Cerebellar nuclear complex (tissue), 1 donor: ENCODE measurements at regions not wholly inside any gene's neighbourhood (a gene's known extent, or its start where the extent isn't known, plus 50 kb on each side); places are given as distances from the start of the nearest gene placed in this dataset.
"Not testable (repeated sequence)": the region's sequence is repeated elsewhere in the genome, so short reads cannot be mapped to it uniquely, and the experiment has no call there.

Experiments
- DNase-seq, 2 experiments: peaks; one replicate each; lab custom pipeline; 2025; lab: John Stamatoyannopoulos, UW

DNA sequence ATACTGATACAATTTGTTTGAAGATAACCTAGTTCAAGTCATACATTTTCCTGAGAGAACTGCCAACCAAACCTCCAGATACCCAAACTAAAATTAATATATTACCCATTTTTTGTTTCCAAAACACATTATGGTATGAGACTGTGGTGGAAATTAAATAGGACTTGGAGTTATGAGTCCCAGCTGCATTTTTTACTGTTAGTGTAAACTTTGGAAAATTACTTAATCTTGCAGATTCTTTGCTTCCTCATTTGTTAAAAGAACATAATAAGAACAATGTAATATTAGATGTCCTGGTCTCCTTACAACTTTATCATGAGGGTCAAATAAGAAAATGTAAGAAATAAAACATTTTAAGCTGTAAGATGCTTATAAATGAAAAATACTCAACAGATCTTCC is 98.2 kb upstream of the TRIB2 start:
- DNase-seq: no peak

DNA sequence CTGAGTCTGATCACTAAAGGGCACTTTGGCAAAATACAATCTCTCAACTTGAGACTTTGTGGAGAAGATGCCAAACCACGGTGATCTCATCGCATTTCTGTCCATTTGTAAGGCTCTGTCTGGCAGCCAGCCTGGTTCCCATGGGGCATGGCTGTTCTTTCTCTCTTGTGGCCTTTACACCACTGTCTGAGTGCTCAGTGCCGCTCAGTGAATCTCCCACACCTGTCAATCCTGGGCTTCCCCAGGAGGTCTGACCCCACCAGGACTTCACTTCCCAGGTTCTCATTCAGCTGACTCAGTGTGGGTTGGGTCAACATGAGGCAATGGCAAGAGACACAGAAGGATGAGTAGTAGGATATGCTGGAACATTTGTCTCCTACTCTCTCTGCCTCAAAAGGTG is 96.8 kb upstream of the TRIB2 start:
- no peak for DNase-seq

DNA sequence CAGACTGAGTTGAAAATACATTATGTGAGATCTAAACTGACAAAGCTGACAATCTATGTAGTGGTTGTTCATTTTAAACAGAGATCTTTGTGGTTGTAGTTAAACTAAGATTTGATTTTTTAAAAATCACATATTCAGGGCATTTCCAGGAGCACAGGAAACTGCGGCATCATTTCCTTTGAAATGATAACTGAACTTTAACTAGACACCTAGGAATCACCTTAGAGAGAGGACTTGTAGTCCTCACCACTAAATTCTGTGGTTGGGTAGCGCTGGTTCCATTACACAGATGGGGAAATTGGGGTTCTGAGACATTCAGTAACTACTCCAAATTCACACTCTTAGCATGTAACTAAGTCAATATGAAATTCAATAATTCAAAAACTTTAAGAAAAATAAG is 96.0 kb upstream of the TRIB2 start:
- DNase-seq: no peak

DNA sequence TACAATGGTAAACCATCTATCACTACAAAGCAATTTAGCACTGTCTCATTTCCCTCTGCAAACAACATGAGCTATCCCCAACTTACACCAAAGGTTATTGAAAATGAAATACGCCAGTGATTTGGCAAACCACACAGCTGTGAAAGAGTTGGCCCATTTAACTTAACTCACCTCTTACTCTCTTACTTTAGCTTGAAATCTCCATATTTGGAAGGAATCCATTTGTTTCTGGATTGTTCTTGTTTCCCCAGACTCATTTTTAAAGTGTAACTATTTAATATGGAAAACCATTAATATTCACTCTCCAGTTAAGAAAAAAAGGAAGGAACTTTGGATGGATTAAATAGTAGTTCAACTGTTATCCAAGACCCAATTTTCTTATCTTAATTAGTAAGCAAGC is 93.7 kb upstream of the TRIB2 start:
- no peak for DNase-seq

DNA sequence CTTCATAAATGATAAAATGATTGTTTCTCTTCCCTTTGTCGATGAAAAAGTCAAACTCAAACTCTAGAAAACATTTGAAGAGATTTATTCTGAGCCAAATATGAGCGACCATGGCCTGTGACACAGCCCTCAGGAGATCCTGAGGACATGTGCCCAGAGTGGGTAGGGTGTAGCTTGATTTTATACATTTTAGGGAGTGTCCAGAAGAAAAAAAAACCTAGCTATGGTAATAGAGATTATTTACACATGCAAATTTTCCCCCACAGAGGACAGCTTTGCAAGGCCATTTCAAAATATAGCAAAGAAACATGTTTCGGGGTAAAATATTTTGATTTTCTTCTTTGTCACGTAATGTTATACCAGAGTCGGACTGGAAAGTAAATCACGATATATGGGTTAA is 92.4 kb upstream of the TRIB2 start:
- DNase-seq: no peak

DNA sequence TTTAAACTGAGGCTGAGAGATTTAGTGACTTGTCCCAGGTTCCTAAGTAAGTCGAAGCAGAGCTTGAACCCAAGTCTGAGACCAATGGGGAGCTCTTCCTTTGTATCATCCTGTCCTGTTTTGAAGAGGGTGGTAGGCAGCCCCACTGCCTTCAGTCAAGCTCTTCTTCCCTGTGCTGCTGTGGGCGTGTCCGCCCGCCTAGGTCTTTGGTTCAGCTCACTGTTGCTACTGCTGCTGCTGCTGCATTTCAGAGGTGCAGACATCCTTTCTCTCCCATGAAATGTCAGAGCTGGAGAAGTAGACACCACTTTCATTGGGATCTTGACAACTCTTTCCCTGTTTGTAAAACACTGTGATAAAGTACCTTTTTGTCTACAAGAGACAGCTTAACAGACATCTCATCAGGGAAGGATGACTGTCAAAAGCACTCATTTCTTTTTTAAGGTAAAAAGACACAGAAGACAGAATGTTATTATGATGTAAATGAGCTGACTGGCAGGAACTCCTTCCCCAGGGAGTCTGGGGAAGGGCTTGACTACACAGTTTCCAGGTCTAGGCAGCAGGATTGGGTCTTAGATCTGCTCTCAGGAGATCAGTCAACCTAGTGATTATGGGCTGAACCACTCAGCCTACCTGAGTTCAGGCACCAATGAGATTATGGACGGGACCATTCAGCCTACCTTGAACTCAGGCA is 91.7 kb upstream of the TRIB2 start:
- DNase-seq: no peak

DNA sequence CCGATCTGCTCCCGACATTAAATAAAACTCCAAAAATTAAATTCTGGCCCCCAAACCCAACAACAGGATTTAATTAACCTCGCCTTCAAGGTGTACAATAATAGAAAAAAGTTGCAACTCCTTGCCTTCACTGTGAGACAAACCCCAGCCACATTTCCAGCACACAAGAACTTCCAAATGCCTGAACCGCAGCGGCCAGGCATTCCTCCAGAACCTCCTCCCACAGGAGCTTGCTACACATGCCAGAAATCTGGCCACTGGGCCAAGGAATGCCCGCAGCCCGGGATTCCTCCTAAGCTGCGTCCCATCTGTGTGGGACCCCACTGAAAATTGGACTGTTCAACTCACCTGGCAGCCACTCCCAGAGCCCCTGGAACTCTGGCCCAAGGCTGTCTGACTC is 88.2 kb upstream of the TRIB2 start:
- DNase-seq: not testable (repeated sequence)

DNA sequence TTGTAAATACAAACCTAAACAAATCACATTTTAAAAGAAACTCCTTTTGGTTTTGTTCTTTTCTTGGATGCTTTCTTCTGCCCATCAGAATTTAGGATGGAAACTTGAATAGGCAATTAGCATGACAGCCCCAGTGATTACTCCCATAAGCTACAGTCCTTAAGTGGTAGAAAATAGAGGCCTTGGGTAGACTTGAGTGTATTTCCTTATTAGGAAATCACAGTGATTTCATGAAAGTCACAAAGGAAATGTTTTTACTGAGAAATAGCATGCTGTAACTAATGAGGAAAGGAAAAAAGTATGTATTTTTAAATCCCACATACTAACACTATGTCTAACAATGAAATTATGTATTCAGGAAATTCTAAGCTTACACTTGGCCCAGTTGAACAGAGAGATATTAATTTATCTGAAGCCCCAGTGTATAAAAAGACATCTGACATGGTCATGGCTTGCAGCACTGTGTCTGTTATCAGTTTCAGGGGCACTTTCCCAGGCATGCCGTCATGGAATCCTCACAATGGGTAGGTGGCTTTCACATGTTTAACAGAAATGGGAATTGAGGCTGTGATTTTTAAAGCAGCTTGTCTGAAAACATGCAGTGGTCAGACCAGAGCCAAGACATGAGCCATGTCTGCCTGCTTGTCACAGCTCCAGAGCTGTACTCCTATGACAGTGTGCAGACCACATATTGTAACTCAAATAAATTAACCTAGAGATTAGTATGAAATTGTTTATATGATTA is 79.7 kb upstream of the TRIB2 start:
- no peak for DNase-seq

DNA sequence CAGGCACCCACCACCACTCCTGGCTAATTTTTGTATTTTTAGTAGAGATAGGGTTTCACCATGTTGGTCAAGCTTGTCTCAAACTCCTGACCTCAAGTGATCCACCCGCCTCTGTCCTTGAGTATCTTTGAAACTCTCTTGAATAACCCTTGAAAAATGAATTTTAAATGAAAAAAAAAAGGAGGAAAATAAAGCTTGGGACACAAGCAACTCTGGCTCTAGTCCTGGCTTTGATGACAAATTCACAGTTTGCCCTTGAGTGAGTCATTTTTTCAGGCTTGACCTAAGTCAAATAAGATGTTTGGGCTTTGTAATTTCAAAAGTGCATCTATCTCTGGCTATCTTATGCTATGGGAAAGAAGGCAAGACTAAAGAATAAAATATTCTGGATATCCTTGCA is 79.0 kb upstream of the TRIB2 start:
- no peak for DNase-seq

DNA sequence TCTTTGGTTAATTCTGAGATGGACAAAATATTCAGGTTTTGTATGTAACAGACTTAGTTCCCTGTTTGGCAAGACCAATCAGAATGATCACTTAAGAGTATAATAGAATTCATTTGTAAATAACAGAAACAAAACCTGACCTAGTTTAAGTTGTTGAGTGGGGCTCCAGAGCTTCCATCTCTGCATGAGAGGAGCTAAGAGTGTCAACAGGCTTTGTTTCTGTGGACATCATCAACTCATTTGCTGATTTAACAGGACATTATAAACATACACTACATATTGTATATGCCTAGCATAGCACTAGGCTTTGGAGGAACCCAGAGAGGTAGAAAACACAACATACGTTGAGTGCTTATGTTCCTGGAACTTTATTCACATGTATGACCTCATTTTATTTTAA is 75.3 kb upstream of the TRIB2 start:
- no peak for DNase-seq

DNA sequence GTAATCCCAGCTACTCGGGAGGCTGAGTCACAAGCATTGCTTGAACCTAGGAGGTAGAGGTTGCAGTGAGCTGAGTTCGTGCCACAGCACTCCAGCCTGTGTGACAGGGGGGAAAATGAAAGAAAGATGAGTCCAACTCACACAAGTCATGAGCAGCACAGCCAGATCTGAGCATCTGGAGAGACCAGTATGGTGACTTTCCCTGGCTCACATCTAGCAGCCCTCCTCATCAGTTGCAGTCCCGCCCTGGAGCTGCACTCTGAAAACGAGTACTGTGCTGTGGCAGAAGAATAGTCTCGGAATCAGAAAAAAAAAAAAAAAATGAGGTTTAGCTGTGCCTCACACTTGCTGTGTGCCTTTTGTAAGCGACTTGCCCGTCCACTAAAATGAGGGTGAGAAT is 74.4 kb upstream of the TRIB2 start:
- DNase-seq: no peak

DNA sequence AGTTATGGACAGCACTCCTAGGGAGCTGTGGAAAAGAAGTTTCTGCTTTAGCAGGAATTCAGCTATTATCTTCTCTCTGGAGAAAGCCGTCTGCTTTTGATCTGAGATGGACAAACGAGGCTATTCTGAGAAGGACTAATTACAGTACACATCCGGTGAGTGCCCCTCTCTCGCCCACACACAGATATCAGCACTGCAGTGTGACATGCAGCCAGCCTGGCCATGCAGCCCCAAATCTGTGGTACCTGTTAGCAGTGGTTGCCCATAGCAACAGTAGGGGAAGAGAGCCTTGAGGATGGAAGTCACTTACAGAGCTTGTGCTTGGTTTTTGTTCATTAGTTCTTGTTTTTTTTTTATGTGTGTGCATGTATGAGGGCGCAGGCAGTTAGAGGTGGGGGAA is 73.9 kb upstream of the TRIB2 start:
- no peak for DNase-seq

DNA sequence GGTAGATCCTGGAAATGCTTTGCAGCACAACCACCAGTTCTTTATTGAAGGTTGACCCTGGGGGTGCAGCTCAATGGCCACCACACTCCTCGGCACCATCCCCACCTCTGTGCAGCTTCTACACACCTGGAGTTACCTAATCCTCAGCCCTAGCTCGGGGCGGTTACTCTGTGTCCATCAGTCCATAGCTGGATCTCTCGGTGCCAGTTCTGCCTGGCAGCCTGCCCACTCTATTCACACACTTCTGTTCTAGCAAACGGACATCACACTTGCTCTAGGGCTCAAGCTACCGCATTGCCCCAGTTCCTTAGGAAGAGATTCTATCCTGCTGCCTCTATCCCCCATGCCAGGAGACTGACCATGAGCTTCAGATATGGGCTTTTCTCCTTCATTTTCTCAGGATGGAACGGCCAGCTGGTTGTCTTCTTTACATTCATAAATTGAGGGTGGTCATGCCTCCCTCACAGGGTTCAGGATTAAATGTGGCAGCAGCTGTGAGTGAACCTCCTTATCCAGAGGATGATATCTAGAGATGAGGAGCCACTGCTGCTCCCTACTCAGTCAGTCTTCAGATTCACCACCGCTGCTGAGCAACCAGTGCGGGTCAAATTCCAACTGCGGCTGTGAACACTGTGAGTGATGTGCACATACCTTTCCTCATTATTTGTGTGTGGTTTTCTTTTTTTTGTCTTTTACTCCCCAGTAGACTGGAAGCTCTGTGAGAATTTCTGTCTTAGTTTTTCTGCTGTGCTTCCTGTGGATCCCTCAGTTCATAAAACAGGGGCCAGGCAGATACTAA is 66.9 kb upstream of the TRIB2 start:
- DNase-seq: no peak

DNA sequence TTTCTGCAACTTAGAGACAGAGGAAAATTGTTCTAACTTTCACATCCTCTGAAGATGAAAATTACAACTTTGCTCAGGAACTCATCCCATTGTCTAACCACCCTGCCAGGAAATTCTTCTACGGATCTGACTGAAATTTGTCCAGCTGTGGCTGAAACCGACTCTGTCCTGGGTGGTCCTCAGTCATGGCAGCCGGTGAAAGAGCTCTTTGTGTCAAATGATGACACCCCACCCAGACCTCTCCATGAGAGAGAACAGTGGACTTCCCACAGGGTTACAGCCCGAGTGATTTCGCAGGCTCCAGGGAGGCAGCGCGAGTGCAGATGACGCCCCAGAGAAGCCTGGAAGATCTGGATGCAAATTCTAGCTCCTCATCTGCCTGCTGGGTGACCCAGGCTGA is 65.1 kb upstream of the TRIB2 start:
- DNase-seq: no peak

DNA sequence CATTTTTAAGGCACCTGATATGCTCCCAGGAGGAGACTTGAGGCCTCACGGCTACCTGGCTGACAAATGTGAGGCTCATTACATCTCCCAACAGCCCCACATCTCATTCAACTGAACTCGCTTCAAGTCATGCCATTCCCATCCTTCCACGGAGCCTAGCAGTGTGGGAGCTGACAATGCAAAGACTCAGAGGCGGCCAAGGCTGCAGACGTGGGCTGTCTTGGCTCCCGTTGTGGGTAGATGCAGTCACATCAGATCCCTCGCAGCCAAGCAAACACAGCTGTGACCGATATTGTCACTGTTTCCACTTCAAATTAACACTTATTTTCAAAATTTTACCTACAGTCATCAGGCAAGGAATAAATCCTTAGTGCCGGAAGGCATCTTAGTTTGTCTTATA is 64.0 kb upstream of the TRIB2 start:
- DNase-seq: no peak

DNA sequence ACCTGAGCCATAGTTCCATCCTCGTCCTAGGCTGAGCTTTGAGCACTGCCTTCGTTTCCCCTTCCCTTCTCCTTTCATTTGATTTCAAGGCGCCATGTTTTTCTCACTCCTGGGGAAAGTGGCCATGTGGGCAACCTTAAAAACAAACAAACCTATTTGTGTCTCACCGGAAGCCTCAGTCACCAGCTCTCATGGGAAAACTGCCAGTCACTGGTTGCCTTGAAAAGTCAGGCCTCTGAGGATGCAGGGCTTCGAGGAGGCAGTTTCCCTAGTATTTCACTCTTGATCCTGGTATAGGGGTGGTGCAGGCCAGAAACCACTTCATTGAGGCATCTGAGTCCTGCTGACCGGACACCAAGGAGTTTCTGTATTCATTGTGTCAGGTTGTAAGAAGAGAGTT is 59.2 kb upstream of the TRIB2 start:
- no peak for DNase-seq

DNA sequence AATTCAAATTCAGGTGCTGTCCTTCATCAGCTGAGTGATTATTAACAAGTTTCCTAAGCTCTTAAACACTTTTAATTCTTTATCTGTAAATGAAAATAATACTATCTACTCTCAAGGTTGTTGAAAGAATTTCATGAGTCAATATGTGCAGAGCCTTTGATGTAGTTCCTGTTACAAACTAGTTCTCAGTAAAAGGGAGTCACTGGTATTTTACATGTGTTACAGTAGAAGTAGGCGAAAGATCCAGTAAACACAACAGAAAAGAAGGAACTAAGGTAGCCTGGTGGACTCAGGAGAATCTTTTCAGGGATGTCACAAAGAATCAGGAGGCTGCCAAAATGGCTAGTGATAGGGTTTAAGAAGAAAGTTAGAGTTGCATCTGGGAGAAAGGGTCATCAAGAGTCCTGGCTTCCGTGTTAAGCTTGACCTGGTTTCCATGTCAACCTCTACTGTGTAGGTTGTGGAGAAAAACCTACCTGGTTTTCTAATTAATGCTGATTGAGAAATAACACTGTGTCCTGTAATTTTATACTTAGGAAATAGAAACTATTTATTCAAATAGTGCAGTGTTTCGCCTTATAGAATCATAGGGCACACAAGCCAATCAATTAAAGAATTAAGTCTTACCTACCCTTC is 58.3 kb upstream of the TRIB2 start:
- no peak for DNase-seq

DNA sequence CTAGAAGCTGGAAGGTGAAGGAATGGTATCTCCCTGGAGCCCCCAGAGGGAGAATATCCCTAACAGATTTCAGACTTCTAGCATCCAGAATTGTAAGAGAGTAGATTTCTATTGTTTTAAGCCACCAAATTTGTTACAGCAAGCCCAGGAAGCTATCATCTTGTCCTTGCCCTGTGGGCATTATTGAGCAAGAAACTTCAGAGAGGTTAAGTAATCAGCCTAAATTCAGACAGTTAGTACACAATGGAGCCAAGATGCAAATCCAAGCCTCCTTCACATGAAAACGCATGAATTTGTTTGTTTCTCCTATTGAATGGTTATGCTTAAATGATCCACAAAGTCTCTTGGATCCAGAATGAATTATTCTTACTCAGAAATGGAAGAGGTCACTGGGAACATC is 55.2 kb upstream of the TRIB2 start:
- DNase-seq: no peak

DNA sequence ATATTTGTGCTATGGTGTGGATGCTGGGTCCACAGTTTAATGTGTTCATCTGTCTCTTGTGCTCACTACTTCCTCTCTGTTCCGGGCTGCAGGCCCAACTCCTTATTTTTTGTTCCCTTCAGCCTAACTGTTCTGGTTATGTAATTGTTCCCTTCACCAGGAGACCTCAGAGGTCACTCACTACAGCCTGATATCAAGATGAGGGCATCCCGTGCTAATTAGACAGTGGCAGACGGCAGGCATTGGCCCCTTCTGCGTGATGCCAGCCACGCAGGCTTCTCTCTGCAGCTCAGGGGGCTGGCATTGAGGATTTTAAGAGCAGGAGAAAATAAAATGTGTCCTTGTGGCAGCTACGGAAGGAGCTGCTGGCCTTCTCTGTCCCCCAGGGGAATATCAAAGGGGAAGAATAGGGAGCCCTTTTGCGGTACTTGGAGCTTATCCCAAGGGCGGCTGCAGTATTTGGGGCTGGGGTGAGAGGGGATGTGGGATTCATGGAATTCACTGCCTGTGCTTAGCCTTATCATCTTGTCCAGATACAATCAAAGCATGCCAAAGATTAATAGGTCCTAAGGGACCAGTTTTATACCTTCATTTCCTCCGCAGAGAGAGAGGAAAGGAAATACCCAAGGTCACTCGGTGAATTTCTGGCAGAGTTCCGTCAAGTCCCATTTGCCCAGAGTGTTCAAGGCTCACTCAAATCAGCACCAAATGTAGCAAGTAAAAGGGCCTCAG is 53.3 kb upstream of the TRIB2 start:
- DNase-seq: no peak

DNA sequence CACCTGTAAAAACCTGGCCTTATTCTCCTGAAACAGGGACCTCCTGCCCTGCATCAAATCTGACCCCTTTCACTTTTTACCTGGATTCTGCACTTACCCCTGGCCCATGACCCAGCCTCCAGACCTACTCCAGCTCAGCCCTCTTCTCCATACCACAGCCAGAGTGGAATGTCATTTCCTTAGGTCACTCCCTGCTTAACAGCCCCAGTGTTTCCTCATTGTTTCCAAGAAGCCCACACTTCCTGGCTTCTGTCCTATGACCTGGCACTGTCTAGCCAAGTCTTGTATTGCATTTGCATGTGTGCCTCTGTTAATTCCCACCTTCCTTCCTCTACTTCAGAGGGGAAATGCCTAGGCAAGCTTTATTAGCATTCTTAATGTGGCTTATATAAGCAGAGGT is 51.4 kb upstream of the TRIB2 start:
- DNase-seq: no peak

DNA sequence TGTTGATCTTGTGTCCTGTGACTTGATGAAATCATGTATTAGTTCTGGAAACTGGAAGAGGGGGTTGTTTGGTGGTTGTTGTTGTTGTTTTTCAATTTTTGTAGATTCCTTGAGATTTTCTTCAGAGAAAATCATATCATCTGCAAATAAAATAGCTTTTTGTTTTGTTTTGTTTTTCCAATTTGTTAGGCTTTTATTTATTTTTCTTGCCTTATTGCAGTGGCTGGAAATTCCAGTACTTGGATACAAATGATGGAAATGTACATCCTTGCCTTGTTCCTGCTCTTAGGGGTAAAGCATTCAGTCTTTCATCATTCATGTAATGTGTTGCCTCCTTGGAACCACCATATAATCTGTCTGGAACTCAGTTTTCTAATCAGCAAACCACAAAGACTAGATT is 50.3 kb upstream of the TRIB2 start:
- DNase-seq: no peak
